ENCODE measurements at regions not wholly inside any gene's neighbourhood (a gene's known extent, or its start where the extent isn't known, plus 50 kb on each side); places are given as distances from the start of the nearest gene placed in this dataset.

DNA sequence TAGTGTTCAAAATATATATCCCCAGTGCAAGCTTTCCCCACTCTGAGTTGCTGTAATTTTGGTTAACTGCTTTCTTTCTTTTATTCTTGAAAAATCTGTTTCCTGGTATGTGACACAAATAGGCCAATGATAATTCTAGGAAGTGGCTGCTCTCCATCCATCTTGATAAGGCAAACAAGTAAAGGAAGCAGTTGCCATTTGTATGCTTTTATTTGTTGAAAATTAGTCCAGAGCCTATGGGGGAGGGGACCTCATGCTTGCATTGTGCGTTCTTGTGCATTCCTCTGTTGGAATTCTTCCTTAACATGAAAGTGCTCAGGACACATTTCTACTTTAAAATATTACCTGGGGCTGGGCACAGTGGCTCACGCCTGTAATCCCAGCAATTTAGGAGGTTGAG lies 111.2 kb upstream of the FSHR start:
- Histone ChIP-seq H3K27me3 (ENCODE audit: control insufficient read depth, insufficient read depth, low read length) (no peaks in the 10 kb centered on the region), H3K27ac (ENCODE audit: low read length) (no peak overlapping the region), H3K9me3 (ENCODE audit: control insufficient read depth, insufficient read depth, low read length) (no peaks in the 10 kb centered on the region), H3K36me3 (ENCODE audit: control insufficient read depth, insufficient read depth, low read length) (no peaks in the 10 kb centered on the region), H3K4me1 (ENCODE audit: control insufficient read depth, insufficient read depth, low read length) (no peaks in the 10 kb centered on the region), H3K4me3 (ENCODE audit: low read length) (no peak overlapping the region)
- no peak for TF ChIP-seq CTCF (IDR thresholded peaks at IDR 0.05)
- H3K27me3 Mint-ChIP-seq (ENCODE audit: low read depth in 2 of 2), result no peaks in the 10 kb centered on the region
- intact Hi-C loops (cut with micrococcal nuclease), result no loop called here
- no peak overlapping the region for H3K27ac Mint-ChIP-seq
- DNase-seq, result no peak
- no peaks in the 10 kb centered on the region for H3K4me1 Mint-ChIP-seq
- H3K4me3 Mint-ChIP-seq, result no peak overlapping the region
- H3K9me3 Mint-ChIP-seq, result peaks cover 3 to 4% of the 10 kb centered on the region in 2 donors
- WGBS (ENCODE audit: insufficient coverage), result 83% methylated on average over 1 of the region's 2 CpGs
- no peaks in the 10 kb centered on the region for H3K36me3 Mint-ChIP-seq
- ATAC-seq, result no peak

- no peaks in the 10 kb centered on the region for H3K36me3 ChIP-seq (ENCODE audit: control insufficient read depth, insufficient read depth, low read length)
- Mint-ChIP-seq H3K27ac (no peak overlapping the region), H3K4me3 (no peak overlapping the region), H3K27me3 (ENCODE audit: low read depth in 2 of 2) (no peaks in the 10 kb centered on the region), H3K9me3 (peaks cover 7 to 8% of the 10 kb centered on the region in 2 donors), H3K36me3 (no peaks in the 10 kb centered on the region), H3K4me1 (no peaks in the 10 kb centered on the region)
- no peaks in the 10 kb centered on the region for H3K27me3 ChIP-seq (ENCODE audit: control insufficient read depth, insufficient read depth, low read length)
- no peak for DNase-seq
- H3K9me3 ChIP-seq (ENCODE audit: control insufficient read depth, insufficient read depth, low read length), result no peaks in the 10 kb centered on the region
- no peak for TF ChIP-seq CTCF (IDR thresholded peaks at IDR 0.05)
- intact Hi-C loops (cut with micrococcal nuclease), result no loop called here
- WGBS (ENCODE audit: insufficient coverage), result 88% methylated on average over 6 of the region's 8 CpGs
- ATAC-seq, result no peak
- H3K4me1 ChIP-seq (ENCODE audit: control insufficient read depth, insufficient read depth, low read length), result no peaks in the 10 kb centered on the region
- H3K4me3 ChIP-seq (ENCODE audit: low read length), result no peak overlapping the region
- no peak overlapping the region for H3K27ac ChIP-seq (ENCODE audit: low read length)
Observed at GRCh38 chr2:49262801-49263560, 108.7 kb upstream of the FSHR start.

DNA sequence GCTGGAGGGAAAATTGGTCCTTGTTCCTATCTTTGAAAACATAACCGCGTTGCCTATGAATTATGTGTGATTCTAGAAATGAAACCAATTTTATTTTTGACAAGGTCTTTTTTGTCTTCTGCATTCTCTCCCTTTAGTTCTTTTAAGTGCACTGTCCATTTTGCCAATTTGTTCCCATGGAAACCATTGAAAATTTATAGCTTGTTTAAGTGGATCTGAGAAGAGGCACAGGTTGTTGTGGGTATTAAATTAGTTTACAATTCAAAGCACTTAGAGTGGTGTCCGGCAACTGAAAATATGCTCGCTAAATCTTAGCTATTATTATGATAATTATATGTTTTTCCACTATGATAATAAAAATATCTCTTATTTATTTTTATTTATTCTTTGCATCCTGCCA lies 107.5 kb upstream of the FSHR start:
- Histone ChIP-seq H3K9me3 (ENCODE audit: control insufficient read depth, insufficient read depth, low read length) (no peaks in the 10 kb centered on the region), H3K4me1 (ENCODE audit: control insufficient read depth, insufficient read depth, low read length) (no peaks in the 10 kb centered on the region), H3K27me3 (ENCODE audit: control insufficient read depth, insufficient read depth, low read length) (no peaks in the 10 kb centered on the region), H3K4me3 (ENCODE audit: low read length) (no peak overlapping the region), H3K36me3 (ENCODE audit: control insufficient read depth, insufficient read depth, low read length) (no peaks in the 10 kb centered on the region), H3K27ac (ENCODE audit: low read length) (no peak overlapping the region)
- Mint-ChIP-seq H3K27ac (no peak overlapping the region), H3K27me3 (ENCODE audit: low read depth in 2 of 2) (no peaks in the 10 kb centered on the region), H3K4me3 (no peak overlapping the region), H3K4me1 (no peaks in the 10 kb centered on the region), H3K36me3 (no peaks in the 10 kb centered on the region), H3K9me3 (peaks cover 7 to 8% of the 10 kb centered on the region in 2 donors)
- intact Hi-C loops (cut with micrococcal nuclease), result no loop called here
- ATAC-seq, result no peak
- no peak for TF ChIP-seq CTCF (IDR thresholded peaks at IDR 0.05)
- no peak for DNase-seq
- WGBS (ENCODE audit: insufficient coverage), result 92% methylated on average over 2 of the region's 4 CpGs

- Mint-ChIP-seq H3K4me3 (no peak overlapping the region), H3K9me3 (peaks cover 4 to 5% of the 10 kb centered on the region in 2 donors), H3K27ac (no peak overlapping the region), H3K27me3 (ENCODE audit: low read depth in 2 of 2) (no peaks in the 10 kb centered on the region), H3K4me1 (no peaks in the 10 kb centered on the region), H3K36me3 (no peaks in the 10 kb centered on the region)
- intact Hi-C loops (cut with micrococcal nuclease), result no loop called here
- no peaks in the 10 kb centered on the region for H3K4me1 ChIP-seq (ENCODE audit: control insufficient read depth, insufficient read depth, low read length)
- ATAC-seq, result no peak
- H3K9me3 ChIP-seq (ENCODE audit: control insufficient read depth, insufficient read depth, low read length), result no peaks in the 10 kb centered on the region
- TF ChIP-seq CTCF (IDR thresholded peaks at IDR 0.05), result no peak
- WGBS (ENCODE audit: insufficient coverage), result 88% methylated on average over 6 of the region's 6 CpGs
- H3K27ac ChIP-seq (ENCODE audit: low read length), result no peak overlapping the region
- no peak overlapping the region for H3K4me3 ChIP-seq (ENCODE audit: low read length)
- no peak for DNase-seq
- H3K36me3 ChIP-seq (ENCODE audit: control insufficient read depth, insufficient read depth, low read length), result no peaks in the 10 kb centered on the region
- H3K27me3 ChIP-seq (ENCODE audit: control insufficient read depth, insufficient read depth, low read length), result no peaks in the 10 kb centered on the region
Observed at GRCh38 chr2:49260979-49261538, 106.7 kb upstream of the FSHR start.

Measured in natural killer cell (primary cell).